Cardiac fibroblast (primary cell): ENCODE measurements at regions not wholly inside any gene's neighbourhood (a gene's known extent, or its start where the extent isn't known, plus 50 kb on each side); places are given as distances from the start of the nearest gene placed in this dataset.
"Not testable (repeated sequence)": the region's sequence is repeated elsewhere in the genome, so short reads cannot be mapped to it uniquely, and the experiment has no call there.

Source experiments
- DNase-seq, 2 donors: peaks; one replicate each; pipeline versions ENCODE4 v3.0.0 to v3.0.0-alpha.2; 2010; ENCODE audit warnings: low read depth in 2 of 2
- H3K4me3 ChIP-seq, 2 donors: replicated peaks in 1 of 2; 1 replicate in 1 of 2; 2 replicates in 1 of 2; pipeline ENCODE4 v1.5.1; 2011; ENCODE audit warnings: low read depth in 2 of 2, low read length in 2 of 2, mild to moderate bottlenecking in 2 of 2, moderate library complexity in 1 of 2
- CTCF ChIP-seq: IDR thresholded peaks from one replicate; pipeline ENCODE4 v1.5.1; 2011; ENCODE audit warnings: low read depth, mild to moderate bottlenecking, low read length, inconsistent platforms

GRCh38 chr5:154542581-154542980, 64.6 kb upstream of the HAND1 start:
- TF ChIP-seq CTCF = no peak
- no peak for DNase-seq
- H3K4me3 ChIP-seq = no peak overlapping the region

GRCh38 chr5:154542000-154542399, 64.0 kb upstream of the HAND1 start:
- DNase-seq = no peak
- no peak overlapping the region for H3K4me3 ChIP-seq
- TF ChIP-seq CTCF = no peak

- no peak for TF ChIP-seq CTCF
- H3K4me3 ChIP-seq = no peak overlapping the region
- DNase-seq = no peak
Observed at GRCh38 chr5:154541553-154541952, 63.5 kb upstream of the HAND1 start.

GRCh38 chr5:154540600-154540999, 62.6 kb upstream of the HAND1 start:
- no peak for DNase-seq
- no peak for TF ChIP-seq CTCF

GRCh38 chr5:154538492-154538891, 60.5 kb upstream of the HAND1 start:
- no peak for DNase-seq
- TF ChIP-seq CTCF = no peak
- no peak overlapping the region for H3K4me3 ChIP-seq

More at GRCh38 chr5:154540600-154540999, 62.6 kb upstream of the HAND1 start:
- no peak overlapping the region for H3K4me3 ChIP-seq

GRCh38 chr5:154536439-154536838, 58.4 kb upstream of the HAND1 start:
- DNase-seq, H3K4me3 ChIP-seq: not testable (repeated sequence)

- H3K4me3 ChIP-seq = no peak overlapping the region
- no peak for TF ChIP-seq CTCF
- no peak for DNase-seq
Observed at GRCh38 chr5:154535535-154535934, 57.5 kb upstream of the HAND1 start.
